HCT116 (cell line): ENCODE measurements at regions not wholly inside any gene's neighbourhood (a gene's known extent, or its start where the extent isn't known, plus 50 kb on each side); places are given as distances from the start of the nearest gene placed in this dataset.

Experiments used
- ATAC-seq: fragments of 200-7000 bp; cut with Tn5 transposase; 2 replicates; pipeline ENCODE4 v1.9.1; 2020; ENCODE audit warnings: mild to moderate bottlenecking, moderate library complexity
- BruUV-seq: library from RNA; stranded (reverse); fragments of 400-500 nt; replicated peaks from 2 replicates; lab custom pipeline; 2021; lab: Mats Ljungman, UMichigan
- CTCF ChIA-PET: fragments of 300-600 bp; sonication (Branson Sonifier 250); formaldehyde crosslinking; loops from one replicate; lab custom pipeline; 2021; ENCODE audit warnings: antibody characterized with exemption; lab: Charles Lee
- POLR2A ChIA-PET: fragments of 300-600, 350-600 bp; sonication (Branson Sonifier 250); formaldehyde crosslinking; loops from one replicate; lab custom pipeline; 2021; ENCODE audit warnings: antibody characterized with exemption; lab: Charles Lee
- RAD21 ChIA-PET, 2 experiments: fragments of 300-600 bp; sonication (Branson Sonifier 250); formaldehyde crosslinking; loops; one replicate each; lab custom pipeline; 2023; ENCODE audit warnings: low total read pairs in 2 of 2; ENCODE audit not compliant: uncharacterized antibody in 2 of 2, unreplicated experiment in 2 of 2, low non-redundant PET in 1 of 2; lab: Charles Lee
- DNase-seq: peaks from one replicate; pipeline ENCODE4 v3.0.0-alpha.2; 2010; ENCODE audit warnings: low read depth, low spot score
- H2AFZ ChIP-seq: fragments of 200-600 bp; shearing (Covaris generic), sonication (generic); 2 replicates; pipeline ENCODE4 v1.6.1; 2017; ENCODE audit warnings: low read depth, mixed run types, mixed read lengths, antibody characterized with exemption, low read length; ENCODE audit not compliant: poor library complexity, severe bottlenecking
- H3K27ac ChIP-seq: 2 replicates; pipeline ENCODE4 v1.5.1; 2012; ENCODE audit warnings: low read depth, low read length
- H3K27me3 ChIP-seq: fragments of 200-600 bp; sonication (generic); 2 replicates; pipeline ENCODE4 v1.6.1; 2016; ENCODE audit warnings: mixed run types, low read length, mixed read lengths; ENCODE audit not compliant: insufficient read depth
- H3K36me3 ChIP-seq, 2 experiments: fragments of 200-500 bp in 1 of 2; fragments of 200-600 bp in 1 of 2; sonication (Bioruptor generic) in 1 of 2; sonication (generic) in 1 of 2; 2 replicates each; pipeline versions ENCODE4 v1.5.1 to v1.6.1; 2014 to 2016; ENCODE audit warnings: low read length in 2 of 2, inconsistent platforms in 1 of 2, mixed read lengths in 1 of 2, mixed run types in 1 of 2; ENCODE audit not compliant: insufficient read depth in 2 of 2, control insufficient read depth in 1 of 2
- H3K4me1 ChIP-seq, 2 experiments: fragments of 200-600 bp in 1 of 2; sonication (generic) in 1 of 2; 2 replicates each; pipeline versions ENCODE4 v1.5.1 to v1.6.1; 2012 to 2017; ENCODE audit warnings: low read length in 2 of 2, inconsistent platforms in 1 of 2, mild to moderate bottlenecking in 1 of 2, mixed read lengths in 1 of 2, mixed run types in 1 of 2, moderate library complexity in 1 of 2; ENCODE audit not compliant: insufficient read depth in 2 of 2, control insufficient read depth in 1 of 2
- H3K4me2 ChIP-seq: fragments of 200-600 bp; sonication (generic); 2 replicates; pipeline ENCODE4 v1.6.1; 2017; ENCODE audit warnings: mixed run types, low read length, mixed read lengths
- H3K4me3 ChIP-seq, 2 experiments: fragments of 200-600 bp in 1 of 2; sonication (generic) in 1 of 2; replicated peaks in 1 of 2; 2 replicates each; pipeline ENCODE4 v1.5.1; 2011 to 2016; ENCODE audit warnings: low read length in 2 of 2, control low read depth in 1 of 2, low read depth in 1 of 2, mild to moderate bottlenecking in 1 of 2, mixed read lengths in 1 of 2, mixed run types in 1 of 2
- H3K79me2 ChIP-seq: fragments of 200-600 bp; sonication (generic); 2 replicates; pipeline ENCODE4 v1.6.1; 2017; ENCODE audit warnings: mild to moderate bottlenecking, mixed run types, low read length, moderate library complexity, mixed read lengths; ENCODE audit not compliant: insufficient read depth
- H3K9ac ChIP-seq: fragments of 200-600 bp; sonication (generic); 2 replicates; pipeline ENCODE4 v1.6.1; 2016; ENCODE audit warnings: low read length, mixed read lengths
- H3K9me2 ChIP-seq: fragments of 200-600 bp; sonication (generic), shearing (Covaris generic); 2 replicates; pipeline ENCODE4 v1.6.1; 2017; ENCODE audit warnings: mixed run types, mild to moderate bottlenecking, moderate library complexity; ENCODE audit not compliant: insufficient read depth
- H3K9me3 ChIP-seq, 2 experiments: fragments of 200-500 bp in 1 of 2; fragments of 200-600 bp in 1 of 2; sonication (Bioruptor generic) in 1 of 2; sonication (generic) in 1 of 2; 2 replicates each; pipeline ENCODE4 v1.6.1; 2014 to 2017; ENCODE audit warnings: low read length in 2 of 2, mixed read lengths in 2 of 2, inconsistent platforms in 1 of 2, low read depth in 1 of 2, mild to moderate bottlenecking in 1 of 2, mixed run types in 1 of 2, moderate library complexity in 1 of 2; ENCODE audit not compliant: control insufficient read depth in 1 of 2, insufficient read depth in 1 of 2
- H4K20me1 ChIP-seq: fragments of 200-600 bp; sonication (generic), shearing (Covaris generic); 2 replicates; pipeline ENCODE4 v1.6.1; 2017; ENCODE audit warnings: mixed run types, mild to moderate bottlenecking, moderate library complexity; ENCODE audit not compliant: insufficient read depth
- ATF3 ChIP-seq: IDR thresholded peaks from 2 replicates; pipeline ENCODE4 v1.6.1; 2012
- CBX3 ChIP-seq: IDR thresholded peaks from 2 replicates; pipeline ENCODE4 v1.6.1; 2012; ENCODE audit warnings: low read depth
- CTCF ChIP-seq, 3 experiments: fragments of 200-600 bp in 1 of 3; sonication (generic) in 1 of 3; IDR thresholded peaks in 2 of 3; conservative IDR thresholded peaks in 1 of 3; 2 replicates each; pipeline ENCODE4 v1.5.1; 2012 to 2017; ENCODE audit warnings: low read depth in 2 of 3, low read length in 2 of 3, antibody characterized with exemption in 1 of 3, borderline replicate concordance in 1 of 3, control low read depth in 1 of 3, mild to moderate bottlenecking in 1 of 3, mixed read lengths in 1 of 3, mixed run types in 1 of 3, moderate library complexity in 1 of 3; ENCODE audit not compliant: insufficient read depth in 1 of 3
- EGR1 ChIP-seq: IDR thresholded peaks from 2 replicates; pipeline ENCODE4 v1.6.1; 2012; ENCODE audit warnings: low read depth
- ELF1 ChIP-seq: IDR thresholded peaks from 2 replicates; pipeline ENCODE4 v1.6.1; 2012; ENCODE audit warnings: low read depth, borderline replicate concordance
- EZH2 ChIP-seq: fragments of 200-600 bp; sonication (generic); IDR thresholded peaks from 2 replicates; pipeline ENCODE4 v1.6.1; 2017; ENCODE audit warnings: antibody characterized with exemption, mixed run types
- MAX ChIP-seq: IDR thresholded peaks from 2 replicates; pipeline ENCODE4 v1.6.1; 2012
- POLR2A ChIP-seq: IDR thresholded peaks from 2 replicates; pipeline ENCODE4 v1.7.0; 2011; ENCODE audit warnings: borderline replicate concordance; ENCODE audit not compliant: insufficient read depth, insufficient read length; ENCODE audit errors: extremely low read depth
- POLR2AphosphoS5 ChIP-seq: IDR thresholded peaks from 2 replicates; pipeline ENCODE4 v1.6.1; 2011; ENCODE audit warnings: mild to moderate bottlenecking, low read depth, low read length, moderate library complexity
- RAD21 ChIP-seq: IDR thresholded peaks from 2 replicates; pipeline ENCODE4 v1.6.1; 2012; ENCODE audit warnings: low read depth, mild to moderate bottlenecking
- SIN3A ChIP-seq: IDR thresholded peaks from 2 replicates; pipeline ENCODE4 v1.6.1; 2012; ENCODE audit warnings: low read depth
- SP1 ChIP-seq: IDR thresholded peaks from 2 replicates; pipeline ENCODE4 v1.6.1; 2012; ENCODE audit warnings: low read depth
- intact Hi-C: fragments of 100-400 bp; cut with micrococcal nuclease; formaldehyde crosslinking; loops from 2 replicates; pipeline ENCODE4 v1.10.0; 2022

DNA sequence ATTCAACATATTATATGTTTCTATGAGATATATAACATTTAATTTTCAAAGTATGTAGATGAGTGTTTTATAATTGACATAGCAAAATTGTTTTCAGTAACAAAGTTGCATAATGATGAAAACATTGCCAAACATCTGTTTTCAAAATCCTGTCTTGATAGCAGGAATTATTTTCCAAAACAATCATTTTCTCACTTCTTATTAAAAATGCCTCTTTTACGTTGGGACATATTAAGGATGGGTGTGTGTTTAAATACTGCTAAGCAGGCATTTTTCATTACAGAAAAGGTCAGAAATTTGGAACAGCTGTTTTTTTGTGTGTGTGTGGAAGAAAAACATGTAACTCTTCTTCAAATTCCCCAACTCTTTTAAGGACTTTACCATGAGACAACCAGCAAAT is 452.0 kb downstream of the SPRY1 start:
- ChIA-PET CTCF (no interaction called here), RAD21 (no interaction called here), POLR2A (no interaction called here)
- Histone ChIP-seq H3K9me3 (no peaks in the 10 kb centered on the region), H3K4me3 (no peak overlapping the region), H3K9me2 (peaks cover 6% of the 10 kb centered on the region; the same call in 1 of the 2 replicates), H3K9ac (no peak overlapping the region), H3K27ac (no peak overlapping the region), H3K79me2 (no peaks in the 10 kb centered on the region), H3K27me3 (no peaks in the 10 kb centered on the region), H3K4me1 (no peaks in the 10 kb centered on the region), H4K20me1 (no peaks in the 10 kb centered on the region), H3K36me3 (no peaks in the 10 kb centered on the region), H2AFZ (no peak overlapping the region), H3K4me2 (no peak overlapping the region)
- intact Hi-C loops, result no loop called here
- no peak for DNase-seq
- BruUV-seq, result no TSS peak
- TF ChIP-seq RAD21 (no peak), ATF3 (no peak), EZH2 (no peak), EGR1 (no peak), POLR2A (no peak), SP1 (no peak), CBX3 (no peak), SIN3A (no peak), POLR2AphosphoS5 (no peak), MAX (no peak), CTCF (IDR thresholded peaks at IDR 0.05 in 2 of 3, conservative IDR thresholded peaks at IDR 0.05 in 1 of 3; ENCODE audit: borderline replicate concordance in 1 of 3, insufficient read depth in 1 of 3, low read depth in 2 of 3, low read length in 2 of 3) (no peak), ELF1 (no peak)
- ATAC-seq, result no peak
